Suprapubic skin (tissue), 4 donors: ENCODE measurements at regions not wholly inside any gene's neighbourhood (a gene's known extent, or its start where the extent isn't known, plus 50 kb on each side); places are given as distances from the start of the nearest gene placed in this dataset.

Experiments
- DNase-seq, 2 donors: peaks; one replicate each; pipeline ENCODE4 v3.0.0-alpha.2; 2019; ENCODE audit warnings: low spot score in 2 of 2
- H3K27ac ChIP-seq: fragments of 200-600 bp; sonication (generic); one replicate; pipeline ENCODE4 v1.5.1; 2019
- H3K27me3 ChIP-seq: fragments of 200-600 bp; sonication (generic); one replicate; pipeline ENCODE4 v1.5.1; 2019
- H3K36me3 ChIP-seq: fragments of 200-600 bp; sonication (generic); one replicate; pipeline ENCODE4 v1.5.1; 2019
- H3K4me1 ChIP-seq: fragments of 200-600 bp; sonication (generic); one replicate; pipeline ENCODE4 v1.5.1; 2019
- H3K4me3 ChIP-seq: fragments of 200-600 bp; sonication (generic); one replicate; pipeline ENCODE4 v1.5.1; 2019; ENCODE audit warnings: mild to moderate bottlenecking
- H3K9me3 ChIP-seq: fragments of 200-600 bp; sonication (generic); one replicate; pipeline ENCODE4 v1.5.1; 2019
- CTCF ChIP-seq, 2 donors: fragments of 200-600 bp in 1 of 2; fragments of 450-650 bp in 1 of 2; sonication (generic) in 1 of 2; IDR thresholded peaks; one replicate each; pipeline ENCODE4 v1.5.1; 2016 to 2019; ENCODE audit warnings: antibody characterized with exemption in 2 of 2, mild to moderate bottlenecking in 1 of 2, moderate library complexity in 1 of 2
- EP300 ChIP-seq: sonication (generic); formaldehyde crosslinking; IDR thresholded peaks from one replicate; pipeline ENCODE4 v1.6.1; 2017; ENCODE audit warnings: antibody characterized with exemption
- POLR2A ChIP-seq, 2 donors: fragments of 450-650 bp; IDR thresholded peaks; one replicate each; pipeline ENCODE4 v1.6.1; 2017; ENCODE audit warnings: antibody characterized with exemption in 2 of 2, mild to moderate bottlenecking in 2 of 2, moderate library complexity in 2 of 2
- POLR2AphosphoS5 ChIP-seq, 3 donors: sonication (generic); formaldehyde crosslinking; IDR thresholded peaks; one replicate each; pipeline ENCODE4 v1.6.1; 2017; ENCODE audit warnings: antibody characterized with exemption in 3 of 3
- WGBS: methylation state at CpG from one replicate; pipeline ENCODE4 v1.1.5; 2018; 5-methylcytosine and 5-hydroxymethylcytosine counted together

DNA sequence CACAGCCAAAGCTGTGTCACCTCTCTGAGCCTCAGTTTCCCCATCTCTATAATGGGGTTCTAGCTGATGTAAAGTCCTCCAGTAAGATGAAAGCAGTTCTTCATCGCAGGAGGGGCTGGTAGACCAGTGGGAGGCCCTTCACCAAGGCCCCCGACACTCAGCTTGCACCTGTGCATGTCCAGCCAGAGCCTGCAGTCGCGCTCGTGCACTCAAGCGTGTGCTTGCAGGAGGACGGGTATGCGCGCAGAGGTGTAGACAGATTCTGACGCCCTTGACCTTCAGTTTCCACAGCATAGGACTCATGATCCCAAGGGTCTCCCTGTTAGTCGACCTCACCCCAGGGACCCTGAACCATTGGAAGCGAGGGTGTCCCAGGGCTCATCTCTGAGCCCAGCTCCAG is 633.7 kb downstream of the TBC1D22A start:
- H3K4me3 ChIP-seq: no peak overlapping the region
- TF ChIP-seq POLR2A (IDR thresholded peaks at IDR 0.05): no peak
- TF ChIP-seq CTCF (IDR thresholded peaks at IDR 0.05): no peak
- no peak for TF ChIP-seq POLR2AphosphoS5 (IDR thresholded peaks at IDR 0.05)
- TF ChIP-seq EP300: no peak
- no peak overlapping the region for H3K27ac ChIP-seq
- WGBS: 94% methylated on average over 3 of the region's 12 CpGs
- no peaks in the 10 kb centered on the region for H3K4me1 ChIP-seq
- H3K36me3 ChIP-seq: no peaks in the 10 kb centered on the region
- peak; percentile 14 to 40 for DNase-seq
- no peaks in the 10 kb centered on the region for H3K9me3 ChIP-seq
- peaks cover 13% of the 10 kb centered on the region for H3K27me3 ChIP-seq

DNA sequence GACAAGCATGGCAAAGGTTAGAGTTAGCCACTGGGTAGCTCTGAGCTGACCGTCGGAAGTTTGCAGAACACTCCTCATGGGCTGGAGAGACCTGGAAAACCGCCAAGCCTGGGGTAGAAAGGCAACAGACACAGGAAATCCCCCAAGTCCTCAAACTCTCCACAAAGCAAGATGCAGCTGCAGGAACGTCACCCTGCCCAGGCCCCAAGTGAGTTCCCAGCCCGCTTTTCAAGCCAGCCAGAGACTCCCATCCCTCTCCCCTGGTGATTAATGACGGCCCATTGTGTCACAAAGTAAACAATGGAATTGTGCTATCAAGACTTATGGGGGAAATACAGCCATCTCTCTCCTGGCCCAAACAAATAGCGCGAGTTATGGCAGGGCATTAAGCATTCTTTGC is 633.0 kb downstream of the TBC1D22A start:
- Histone ChIP-seq H3K27ac (no peak overlapping the region), H3K27me3 (peaks cover 13% of the 10 kb centered on the region), H3K9me3 (no peaks in the 10 kb centered on the region), H3K4me3 (no peak overlapping the region), H3K4me1 (no peaks in the 10 kb centered on the region), H3K36me3 (no peaks in the 10 kb centered on the region)
- peak; percentile 18 to 30 for DNase-seq
- TF ChIP-seq POLR2AphosphoS5 (IDR thresholded peaks at IDR 0.05) (no peak), POLR2A (IDR thresholded peaks at IDR 0.05) (no peak)
- 37% methylated on average over 8 of the region's 8 CpGs for WGBS

DNA sequence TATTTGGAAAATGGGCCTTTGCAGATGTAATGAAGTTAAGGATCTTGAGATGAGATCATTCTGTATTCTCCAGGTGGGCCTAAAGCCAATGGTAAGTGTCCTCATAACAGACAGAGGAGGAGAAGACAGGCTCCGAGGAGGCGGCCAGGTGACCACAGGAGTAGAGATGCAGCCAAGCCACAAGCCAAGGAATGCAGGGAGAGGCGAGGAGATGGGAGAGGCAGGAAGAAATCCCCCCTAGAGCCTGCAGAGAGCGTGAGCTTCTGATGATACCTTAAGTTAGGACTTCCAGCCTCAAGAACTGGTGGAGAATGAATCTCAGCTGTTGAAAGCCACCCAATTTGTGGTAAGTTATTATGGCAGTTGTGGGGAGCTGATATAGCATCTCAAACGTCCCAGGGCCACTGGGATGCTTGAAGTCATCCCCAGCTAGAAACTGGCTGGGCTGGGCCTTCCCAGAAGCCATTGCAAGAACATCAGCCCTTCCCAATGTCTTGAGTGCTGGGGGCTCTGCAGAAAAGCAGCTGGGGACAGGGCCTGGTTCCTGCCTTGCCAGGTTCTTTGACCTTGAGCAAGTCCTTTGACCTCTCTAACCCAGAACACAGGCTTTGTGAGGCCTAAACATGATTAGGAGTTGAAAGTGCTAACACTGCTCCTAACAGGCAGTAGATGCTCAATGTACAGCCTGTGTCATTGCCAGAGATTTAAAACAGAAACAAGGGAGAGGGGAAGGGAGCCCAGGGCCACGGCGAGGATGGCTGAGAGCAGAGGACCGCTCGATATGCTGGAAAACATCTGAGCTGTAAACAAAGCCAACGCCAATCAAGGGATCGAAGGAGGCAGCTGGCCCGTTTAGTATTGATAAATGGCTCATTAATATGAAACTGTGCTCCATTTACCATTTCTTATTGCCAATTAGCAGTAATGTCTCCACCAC is 632.3 kb downstream of the TBC1D22A start:
- WGBS: 69% methylated on average over 12 of the region's 12 CpGs
- TF ChIP-seq EP300 (no peak), POLR2A (IDR thresholded peaks at IDR 0.05) (no peak), POLR2AphosphoS5 (IDR thresholded peaks at IDR 0.05) (no peak)

DNA sequence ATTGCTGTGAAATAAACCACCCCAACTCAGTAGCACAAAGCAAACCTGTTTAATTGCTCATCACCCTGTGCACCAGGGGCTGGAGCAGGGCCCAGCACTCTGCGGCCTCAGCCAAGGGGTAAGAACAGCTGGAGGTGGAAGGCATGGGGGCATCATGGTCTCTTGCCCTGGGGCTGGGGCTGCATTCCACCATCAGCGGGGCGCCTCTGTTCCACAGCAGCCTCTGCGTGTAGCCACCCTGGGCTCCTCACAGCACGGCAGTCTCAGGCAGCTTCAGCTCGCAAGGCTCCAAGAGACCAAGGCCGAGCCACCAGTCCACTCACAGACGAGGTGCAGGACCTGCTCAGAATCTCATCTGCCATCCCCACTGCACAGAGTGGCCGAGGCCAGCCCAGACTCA is 630.7 kb downstream of the TBC1D22A start:
- Histone ChIP-seq H3K36me3 (no peaks in the 10 kb centered on the region), H3K4me1 (no peaks in the 10 kb centered on the region), H3K27me3 (peaks cover 26% of the 10 kb centered on the region), H3K9me3 (no peaks in the 10 kb centered on the region), H3K4me3 (no peak overlapping the region), H3K27ac (no peak overlapping the region)
- peak; percentile 39 to 72 for DNase-seq
- 100% methylated on average over 1 of the region's 9 CpGs for WGBS
- no peak for TF ChIP-seq POLR2A (IDR thresholded peaks at IDR 0.05)
- no peak for TF ChIP-seq EP300

More for the DNA sequence above, 632.3 kb downstream of the TBC1D22A start:
- no peaks in the 10 kb centered on the region for H3K36me3 ChIP-seq
- DNase-seq: peak; percentile 36 to 50
- no peak overlapping the region for H3K27ac ChIP-seq
- no peaks in the 10 kb centered on the region for H3K4me1 ChIP-seq
- H3K27me3 ChIP-seq: peaks cover 13% of the 10 kb centered on the region
- H3K4me3 ChIP-seq: no peak overlapping the region
- no peaks in the 10 kb centered on the region for H3K9me3 ChIP-seq

DNA sequence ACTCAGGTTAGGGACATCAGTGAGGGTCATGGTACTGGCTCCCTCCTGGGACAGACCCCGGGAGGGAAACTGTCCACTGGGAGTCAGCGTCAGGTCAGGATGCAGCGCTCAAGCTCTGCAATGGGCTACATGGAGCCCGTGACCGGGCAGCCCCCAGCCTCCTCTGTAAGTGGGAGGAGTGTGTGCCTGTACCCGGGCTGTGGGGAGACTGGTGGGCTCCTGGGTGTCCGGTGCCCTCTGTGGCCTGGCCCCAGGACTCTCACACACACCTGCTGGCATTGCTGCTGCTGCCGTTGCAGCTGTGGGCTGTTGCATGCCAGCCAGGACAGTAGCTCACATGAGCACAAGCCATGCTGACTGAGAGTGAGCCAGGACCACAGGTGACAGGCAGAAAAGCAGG is 630.3 kb downstream of the TBC1D22A start:
- H3K9me3 ChIP-seq: no peaks in the 10 kb centered on the region
- TF ChIP-seq POLR2AphosphoS5 (IDR thresholded peaks at IDR 0.05) (no peak), CTCF (IDR thresholded peaks at IDR 0.05) (no peak), POLR2A (IDR thresholded peaks at IDR 0.05) (no peak), EP300 (no peak)
- H3K27ac ChIP-seq: no peak overlapping the region
- WGBS: 83% methylated on average over 1 of the region's 8 CpGs
- H3K36me3 ChIP-seq: no peaks in the 10 kb centered on the region
- no peak for DNase-seq
- H3K27me3 ChIP-seq: peaks cover 31% of the 10 kb centered on the region
- no peak overlapping the region for H3K4me3 ChIP-seq
- no peaks in the 10 kb centered on the region for H3K4me1 ChIP-seq

- H3K4me3 ChIP-seq: no peak overlapping the region
- H3K36me3 ChIP-seq: no peaks in the 10 kb centered on the region
- DNase-seq: no peak
- peaks cover 35% of the 10 kb centered on the region for H3K27me3 ChIP-seq
- H3K4me1 ChIP-seq: no peaks in the 10 kb centered on the region
- no peak overlapping the region for H3K27ac ChIP-seq
- no peaks in the 10 kb centered on the region for H3K9me3 ChIP-seq
- WGBS: 63% methylated on average over 11 of the region's 11 CpGs
- TF ChIP-seq POLR2A (IDR thresholded peaks at IDR 0.05): no peak
These were observed 629.6 kb downstream of the TBC1D22A start for GRCh38 chr22:47392054-47392347.

- Histone ChIP-seq H3K4me1 (no peaks in the 10 kb centered on the region), H3K27me3 (peaks cover 41% of the 10 kb centered on the region), H3K36me3 (no peaks in the 10 kb centered on the region), H3K9me3 (no peaks in the 10 kb centered on the region), H3K4me3 (no peak overlapping the region), H3K27ac (no peak overlapping the region)
- no peak for TF ChIP-seq EP300
- TF ChIP-seq POLR2AphosphoS5 (IDR thresholded peaks at IDR 0.05): no peak
- no peak for DNase-seq
- WGBS: 73% methylated on average over 17 of the region's 23 CpGs
These were observed 629.0 kb downstream of the TBC1D22A start for GRCh38 chr22:47391169-47392053.
